ENCODE measurements at regions not wholly inside any gene's neighbourhood (a gene's known extent, or its start where the extent isn't known, plus 50 kb on each side); places are given as distances from the start of the nearest gene placed in this dataset.

DNA sequence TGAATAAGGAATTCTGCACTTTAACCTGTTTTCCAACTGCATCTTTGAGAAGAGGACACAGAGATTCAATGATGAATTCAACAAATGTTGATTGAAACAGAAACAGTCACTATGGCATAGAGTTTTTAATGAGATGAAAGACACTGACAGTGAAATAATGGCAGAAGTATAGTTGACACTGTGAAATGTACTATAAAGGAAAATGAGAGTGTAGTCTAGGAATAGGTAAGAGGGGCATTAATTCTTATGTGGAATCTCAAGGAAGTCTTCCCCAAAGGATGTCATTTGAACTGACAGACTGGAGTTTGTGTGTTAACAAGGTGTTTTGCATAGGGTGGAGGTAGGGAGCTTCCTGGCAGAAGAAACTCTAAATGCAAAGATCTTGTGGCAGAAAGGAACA, 566.2 kb downstream of the TDRD15 start:
- no peak for TF ChIP-seq EZH2phosphoT487 (conservative IDR thresholded peaks at IDR 0.05; ENCODE audit: low read length)
- TF ChIP-seq, protein P1, sequence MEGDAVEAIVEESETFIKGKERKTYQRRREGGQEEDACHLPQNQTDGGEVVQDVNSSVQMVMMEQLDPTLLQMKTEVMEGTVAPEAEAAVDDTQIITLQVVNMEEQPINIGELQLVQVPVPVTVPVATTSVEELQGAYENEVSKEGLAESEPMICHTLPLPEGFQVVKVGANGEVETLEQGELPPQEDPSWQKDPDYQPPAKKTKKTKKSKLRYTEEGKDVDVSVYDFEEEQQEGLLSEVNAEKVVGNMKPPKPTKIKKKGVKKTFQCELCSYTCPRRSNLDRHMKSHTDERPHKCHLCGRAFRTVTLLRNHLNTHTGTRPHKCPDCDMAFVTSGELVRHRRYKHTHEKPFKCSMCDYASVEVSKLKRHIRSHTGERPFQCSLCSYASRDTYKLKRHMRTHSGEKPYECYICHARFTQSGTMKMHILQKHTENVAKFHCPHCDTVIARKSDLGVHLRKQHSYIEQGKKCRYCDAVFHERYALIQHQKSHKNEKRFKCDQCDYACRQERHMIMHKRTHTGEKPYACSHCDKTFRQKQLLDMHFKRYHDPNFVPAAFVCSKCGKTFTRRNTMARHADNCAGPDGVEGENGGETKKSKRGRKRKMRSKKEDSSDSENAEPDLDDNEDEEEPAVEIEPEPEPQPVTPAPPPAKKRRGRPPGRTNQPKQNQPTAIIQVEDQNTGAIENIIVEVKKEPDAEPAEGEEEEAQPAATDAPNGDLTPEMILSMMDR (IDR thresholded peaks at IDR 0.05; ENCODE audit: insufficient read depth, low read length, poor library complexity, severe bottlenecking): no peak
- Histone ChIP-seq H3K9me2 (replicated peaks; ENCODE audit: insufficient read depth, low read length) (no peaks in the 10 kb centered on the region), H3K36me3 (ENCODE audit: low read length) (no peaks in the 10 kb centered on the region), H3K9me3 (ENCODE audit: insufficient read depth, low read length) (no peaks in the 10 kb centered on the region), H3K4me2 (ENCODE audit: low read depth, low read length, poor library complexity, severe bottlenecking) (no peak overlapping the region), H3K79me2 (ENCODE audit: insufficient read depth, low read length) (no peaks in the 10 kb centered on the region), H3K4me3 (ENCODE audit: insufficient read depth, low read length, poor library complexity, severe bottlenecking) (no peak overlapping the region), H3K27ac (ENCODE audit: low read depth, low read length) (no peak overlapping the region), H2AFZ (ENCODE audit: low read depth, low read length, severe bottlenecking) (no peak overlapping the region), H3F3A (ENCODE audit: insufficient read depth) (no peaks in the 10 kb centered on the region), H4K20me1 (ENCODE audit: low read depth, low read length) (no peaks in the 10 kb centered on the region), H3K9ac (ENCODE audit: low read length) (no peak overlapping the region), H3K27me3 (ENCODE audit: low read length) (no peaks in the 10 kb centered on the region)

DNA sequence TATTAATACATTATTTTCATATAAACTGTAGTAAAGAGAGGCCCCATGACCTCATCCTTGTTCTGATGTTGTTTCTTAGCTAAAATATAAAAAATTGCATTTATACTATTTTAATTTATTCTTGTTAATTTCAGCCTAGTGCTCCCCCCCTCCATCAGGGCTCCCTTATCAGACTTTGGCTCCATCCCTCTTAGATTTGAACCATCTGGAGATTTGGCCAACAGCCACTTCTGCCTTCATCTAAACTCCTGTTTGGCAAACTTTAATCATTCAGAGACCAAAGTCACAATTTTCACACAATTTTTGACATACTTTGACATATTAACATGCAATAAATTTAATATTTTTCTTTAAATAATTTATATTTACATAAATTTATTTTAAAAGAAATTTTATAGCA, 569.3 kb downstream of the TDRD15 start:
- Histone ChIP-seq H2AFZ (ENCODE audit: low read depth, low read length, severe bottlenecking) (no peak overlapping the region), H4K20me1 (ENCODE audit: low read depth, low read length) (no peaks in the 10 kb centered on the region), H3K27me3 (ENCODE audit: low read length) (no peaks in the 10 kb centered on the region), H3K9me2 (replicated peaks; ENCODE audit: insufficient read depth, low read length) (no peaks in the 10 kb centered on the region), H3K36me3 (ENCODE audit: low read length) (no peaks in the 10 kb centered on the region), H3K9me3 (ENCODE audit: insufficient read depth, low read length) (no peaks in the 10 kb centered on the region), H3K4me3 (ENCODE audit: insufficient read depth, low read length, poor library complexity, severe bottlenecking) (no peak overlapping the region), H3K9ac (ENCODE audit: low read length) (no peak overlapping the region), H3K27ac (ENCODE audit: low read depth, low read length) (no peak overlapping the region), H3K4me2 (ENCODE audit: low read depth, low read length, poor library complexity, severe bottlenecking) (no peak overlapping the region), H3F3A (ENCODE audit: insufficient read depth) (no peaks in the 10 kb centered on the region), H3K79me2 (ENCODE audit: insufficient read depth, low read length) (no peaks in the 10 kb centered on the region)
- TF ChIP-seq, protein P1 (IDR thresholded peaks at IDR 0.05; ENCODE audit: insufficient read depth, low read length, poor library complexity, severe bottlenecking): no peak
- no peak for TF ChIP-seq EZH2phosphoT487 (conservative IDR thresholded peaks at IDR 0.05; ENCODE audit: low read length)

DNA sequence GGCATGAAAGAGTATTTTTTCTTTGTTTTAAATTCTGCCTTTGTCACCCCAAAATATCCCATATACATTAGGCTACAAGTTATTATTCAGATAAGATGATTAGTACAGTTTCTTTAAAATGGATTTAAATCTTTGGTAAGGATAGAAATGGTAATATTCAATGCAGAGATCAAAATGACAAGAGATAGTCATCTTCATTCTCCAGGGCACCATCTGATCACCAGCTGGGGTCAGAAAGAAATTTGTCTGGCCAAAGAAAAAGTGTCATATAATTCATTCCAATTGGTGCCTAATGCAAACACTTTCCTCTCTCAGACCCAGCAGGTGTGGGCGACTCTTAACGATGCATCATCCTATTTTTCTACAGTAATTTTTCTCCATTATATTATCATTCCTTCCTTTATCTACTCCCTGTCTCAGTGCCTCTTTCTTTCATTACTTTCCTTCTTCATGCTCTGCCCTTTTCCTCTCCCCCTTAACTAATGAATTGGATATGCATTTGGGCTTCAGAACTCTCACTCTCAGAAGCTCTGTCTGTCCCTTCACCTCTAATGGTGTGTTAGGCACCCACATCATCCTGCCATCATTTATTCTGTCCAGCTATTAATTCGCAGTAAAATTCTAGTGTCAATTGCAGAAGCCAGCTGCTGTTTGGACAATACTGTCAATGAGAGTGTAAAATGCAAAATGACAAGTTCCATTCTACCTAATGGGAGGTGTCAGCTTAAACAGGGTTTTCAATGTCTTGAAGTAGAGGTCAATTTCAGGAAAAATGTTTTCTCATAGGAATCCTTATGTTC, 570.5 kb downstream of the TDRD15 start:
- H3F3A ChIP-seq (ENCODE audit: insufficient read depth): no peaks in the 10 kb centered on the region
- no peaks in the 10 kb centered on the region for H3K79me2 ChIP-seq (ENCODE audit: insufficient read depth, low read length)
- H3K4me3 ChIP-seq (ENCODE audit: insufficient read depth, low read length, poor library complexity, severe bottlenecking): no peak overlapping the region
- H3K27me3 ChIP-seq (ENCODE audit: low read length): no peaks in the 10 kb centered on the region
- H4K20me1 ChIP-seq (ENCODE audit: low read depth, low read length): no peaks in the 10 kb centered on the region
- H3K4me2 ChIP-seq (ENCODE audit: low read depth, low read length, poor library complexity, severe bottlenecking): no peak overlapping the region
- H3K9ac ChIP-seq (ENCODE audit: low read length): no peak overlapping the region
- no peak for TF ChIP-seq EZH2phosphoT487 (conservative IDR thresholded peaks at IDR 0.05; ENCODE audit: low read length)
- TF ChIP-seq, protein P1 (IDR thresholded peaks at IDR 0.05; ENCODE audit: insufficient read depth, low read length, poor library complexity, severe bottlenecking): no peak
- H3K9me3 ChIP-seq (ENCODE audit: insufficient read depth, low read length): no peaks in the 10 kb centered on the region
- no peaks in the 10 kb centered on the region for H3K9me2 ChIP-seq (replicated peaks; ENCODE audit: insufficient read depth, low read length)
- H2AFZ ChIP-seq (ENCODE audit: low read depth, low read length, severe bottlenecking): no peak overlapping the region
- H3K36me3 ChIP-seq (ENCODE audit: low read length): no peaks in the 10 kb centered on the region
- H3K27ac ChIP-seq (ENCODE audit: low read depth, low read length): no peak overlapping the region
